Type B pancreatic cell (in vitro differentiated cells): ENCODE measurements at regions not wholly inside any gene's neighbourhood (a gene's known extent, or its start where the extent isn't known, plus 50 kb on each side); places are given as distances from the start of the nearest gene placed in this dataset.

Experiments
- DNase-seq: peaks from one replicate; pipeline ENCODE4 v3.0.0; 2021; ENCODE audit warnings: mixed read lengths; ENCODE audit not compliant: unreplicated experiment; ENCODE audit errors: extremely low spot score
- H3K27ac Mint-ChIP-seq: 2 replicates; pipeline ENCODE4 v1.8.0; 2021; ENCODE audit warnings: mild to moderate bottlenecking, mixed read lengths
- H3K27me3 Mint-ChIP-seq: 2 replicates; pipeline ENCODE4 v1.8.0; 2021; ENCODE audit warnings: mixed read lengths
- H3K36me3 Mint-ChIP-seq: 2 replicates; pipeline ENCODE4 v1.8.0; 2021; ENCODE audit warnings: mixed read lengths
- H3K4me1 Mint-ChIP-seq: one replicate; pipeline ENCODE4 v1.8.0; 2021; ENCODE audit warnings: mixed read lengths; ENCODE audit not compliant: unreplicated experiment
- H3K4me3 Mint-ChIP-seq: 2 replicates; pipeline ENCODE4 v1.8.0; 2021; ENCODE audit warnings: mild to moderate bottlenecking, mixed read lengths
- H3K9me3 Mint-ChIP-seq: 2 replicates; pipeline ENCODE4 v1.8.0; 2021; ENCODE audit warnings: mixed read lengths
- CTCF ChIP-seq: fragments of 200-600 bp; sonication (generic); conservative IDR thresholded peaks from 2 replicates; pipeline ENCODE4 v1.5.0; 2021; ENCODE audit warnings: antibody characterized with exemption, mild to moderate bottlenecking

GRCh38 chr6:140046016-140046632, 671.7 kb upstream of the CITED2 start:
- Mint-ChIP-seq H3K4me3 (no peak overlapping the region), H3K4me1 (peaks cover 27% of the 10 kb centered on the region), H3K36me3 (no peaks in the 10 kb centered on the region), H3K27me3 (no peaks in the 10 kb centered on the region), H3K9me3 (no peaks in the 10 kb centered on the region), H3K27ac (no peak overlapping the region)
- no peak for TF ChIP-seq CTCF
- no peak for DNase-seq

- H3K36me3 Mint-ChIP-seq: no peaks in the 10 kb centered on the region
- peaks cover 17% of the 10 kb centered on the region for H3K4me1 Mint-ChIP-seq
- H3K27me3 Mint-ChIP-seq: no peaks in the 10 kb centered on the region
- no peak for DNase-seq
- H3K9me3 Mint-ChIP-seq: no peaks in the 10 kb centered on the region
- no peak overlapping the region for H3K4me3 Mint-ChIP-seq
- TF ChIP-seq CTCF: no peak
- no peak overlapping the region for H3K27ac Mint-ChIP-seq
Measured at GRCh38 chr6:140045116-140045515, 670.7 kb upstream of the CITED2 start.

GRCh38 chr6:140044626-140045025, 670.2 kb upstream of the CITED2 start:
- DNase-seq: no peak
- H3K4me1 Mint-ChIP-seq: peaks cover 12% of the 10 kb centered on the region
- H3K4me3 Mint-ChIP-seq: no peak overlapping the region
- no peaks in the 10 kb centered on the region for H3K36me3 Mint-ChIP-seq
- H3K9me3 Mint-ChIP-seq: no peaks in the 10 kb centered on the region
- no peak for TF ChIP-seq CTCF
- no peak overlapping the region for H3K27ac Mint-ChIP-seq
- H3K27me3 Mint-ChIP-seq: no peaks in the 10 kb centered on the region

GRCh38 chr6:140043762-140044378, 669.4 kb upstream of the CITED2 start:
- H3K9me3 Mint-ChIP-seq: no peaks in the 10 kb centered on the region
- DNase-seq: no peak
- no peaks in the 10 kb centered on the region for H3K36me3 Mint-ChIP-seq
- no peak overlapping the region for H3K27ac Mint-ChIP-seq
- TF ChIP-seq CTCF: no peak
- no peaks in the 10 kb centered on the region for H3K27me3 Mint-ChIP-seq
- H3K4me1 Mint-ChIP-seq: peaks cover 12% of the 10 kb centered on the region
- H3K4me3 Mint-ChIP-seq: no peak overlapping the region

- no peak for TF ChIP-seq CTCF
- H3K27ac Mint-ChIP-seq: no peak overlapping the region
- H3K27me3 Mint-ChIP-seq: no peaks in the 10 kb centered on the region
- no peak for DNase-seq
- H3K9me3 Mint-ChIP-seq: no peaks in the 10 kb centered on the region
- H3K36me3 Mint-ChIP-seq: no peaks in the 10 kb centered on the region
- no peak overlapping the region for H3K4me3 Mint-ChIP-seq
- H3K4me1 Mint-ChIP-seq: peaks cover 12% of the 10 kb centered on the region
Measured at GRCh38 chr6:140043357-140043756, 668.9 kb upstream of the CITED2 start.
